Ovary (tissue), 7 donors: ENCODE measurements at regions not wholly inside any gene's neighbourhood (a gene's known extent, or its start where the extent isn't known, plus 50 kb on each side); places are given as distances from the start of the nearest gene placed in this dataset.
"Not testable (repeated sequence)": the region's sequence is repeated elsewhere in the genome, so short reads cannot be mapped to it uniquely, and the experiment has no call there.

Experiments
- DNase-seq, 5 donors: peaks; one replicate each; pipeline ENCODE4 v3.0.0-alpha.2; 2019 to 2020
- H3K27ac ChIP-seq, 2 donors: fragments of 200-600 bp; one replicate each; pipeline versions ENCODE4 v1.5.1 to v1.8.0; 2019 to 2022
- H3K27me3 ChIP-seq: fragments of 200-600 bp; one replicate; pipeline ENCODE4 v1.8.0; 2022
- H3K36me3 ChIP-seq: fragments of 200-600 bp; sonication (generic); one replicate; pipeline ENCODE4 v1.5.1; 2019
- H3K4me1 ChIP-seq: one replicate; pipeline ENCODE4 v1.8.1; 2013; ENCODE audit warnings: mild to moderate bottlenecking, moderate library complexity; ENCODE audit not compliant: insufficient read depth
- H3K4me3 ChIP-seq: fragments of 200-600 bp; sonication (generic); one replicate; pipeline ENCODE4 v1.5.1; 2017
- H3K9me3 ChIP-seq, 2 donors: fragments of 200-600 bp in 1 of 2; sonication (generic) in 1 of 2; one replicate each; pipeline versions ENCODE4 v1.5.1 to v1.8.1; 2013 to 2019; ENCODE audit warnings: mild to moderate bottlenecking in 1 of 2, moderate library complexity in 1 of 2
- EP300 ChIP-seq: sonication (generic); formaldehyde crosslinking; IDR thresholded peaks from one replicate; pipeline ENCODE4 v1.6.1; 2017; ENCODE audit warnings: antibody characterized with exemption
- POLR2A ChIP-seq: fragments of 450-650 bp; IDR thresholded peaks from one replicate; pipeline ENCODE4 v1.6.1; 2017; ENCODE audit warnings: antibody characterized with exemption, mild to moderate bottlenecking, moderate library complexity
- WGBS, 3 donors: extraction: QIAGEN DNeasy Blood & Tissue Kit in 1 of 3; methylation state at CpG; one replicate each; pipeline versions ENCODE4 v1.1.5 to v1.1.7; 2013 to 2017; 5-methylcytosine and 5-hydroxymethylcytosine counted together
- intact Hi-C, 4 donors: fragments of 100-400 bp; cut with DNase I; formaldehyde crosslinking; loops; one replicate each; pipeline versions ENCODE4 v1.11.0 to v1.15.1; 2022 to 2023
- TF ChIP-seq, protein P1 (sequence below), 3 donors: fragments of 450-650 bp in 2 of 3; fragments of 200-600 bp in 1 of 3; IDR thresholded peaks; one replicate each; pipeline versions ENCODE4 v1.5.1 to v1.8.0; 2016 to 2022; ENCODE audit warnings: antibody characterized with exemption in 3 of 3, mild to moderate bottlenecking in 1 of 3
- donor health status: DM: no; HTN: no; CAD: no; lungs with moderate emphysema.
- donor health status: DM: no; HTN: no; CAD: no.
- donor health status: Bipolar disorder and iron deficiency.
- donor health status: DM: no; HTN: no; CAD: no.
- donor health status: DM: yes; HTN: yes; CAD: no.

DNA sequence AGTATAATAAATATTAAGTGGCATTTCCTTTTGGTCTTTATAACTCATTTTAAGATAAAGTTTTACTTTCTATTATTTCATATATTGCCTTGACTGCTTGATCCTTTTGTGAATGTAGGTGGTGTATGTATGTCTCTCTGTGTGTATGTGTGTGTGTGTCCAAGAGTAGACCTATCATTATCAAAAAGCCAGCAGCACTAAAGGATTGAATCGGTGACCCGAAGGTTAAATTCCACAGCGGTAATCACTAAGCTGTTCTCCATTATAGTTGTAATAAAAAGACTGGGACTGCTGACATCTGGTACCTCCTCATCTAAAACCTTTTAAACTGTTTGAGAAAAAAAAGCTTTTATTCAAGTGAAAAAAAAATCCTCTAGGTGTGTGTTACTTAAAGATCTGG, 1014.8 kb downstream of the PCDH7 start:
- TF ChIP-seq EP300 (no peak), POLR2A (no peak)
- Histone ChIP-seq H3K27me3 (no peaks in the 10 kb centered on the region), H3K27ac (no peak overlapping the region), H3K4me3 (no peak overlapping the region), H3K4me1 (no peaks in the 10 kb centered on the region), H3K36me3 (no peaks in the 10 kb centered on the region), H3K9me3 (no peaks in the 10 kb centered on the region)
- no peak for DNase-seq
- WGBS, 3 donors, result 59 to 76% (median 74%) methylated on average over 3 of the region's 3 CpGs
- intact Hi-C loops, result no loop called here

DNA sequence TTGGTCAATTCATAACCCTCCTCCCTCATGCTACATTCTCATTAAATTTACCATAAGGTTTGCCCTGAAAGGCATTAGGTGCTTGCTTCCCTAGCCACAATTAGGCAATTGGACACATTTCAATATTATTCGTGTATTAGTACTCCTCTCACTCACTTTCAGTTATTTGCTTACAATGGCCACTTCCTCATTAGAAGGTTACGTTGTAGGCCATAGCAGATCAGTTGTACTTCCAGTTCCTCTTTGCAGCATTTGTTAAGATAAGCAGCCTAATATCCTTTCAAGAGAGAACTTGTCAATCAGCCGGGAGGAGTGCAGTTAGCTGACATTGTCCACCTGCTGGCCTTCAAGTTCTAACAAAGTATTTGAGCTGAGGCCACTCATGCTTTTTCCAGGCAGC, 1017.2 kb downstream of the PCDH7 start:
- Histone ChIP-seq H3K27me3 (no peaks in the 10 kb centered on the region), H3K27ac (no peak overlapping the region), H3K9me3 (no peaks in the 10 kb centered on the region), H3K4me3 (no peak overlapping the region), H3K36me3 (no peaks in the 10 kb centered on the region), H3K4me1 (no peaks in the 10 kb centered on the region)
- intact Hi-C loops, result no loop called here
- DNase-seq, result no peak
- TF ChIP-seq POLR2A, result no peak
- TF ChIP-seq, protein P1, sequence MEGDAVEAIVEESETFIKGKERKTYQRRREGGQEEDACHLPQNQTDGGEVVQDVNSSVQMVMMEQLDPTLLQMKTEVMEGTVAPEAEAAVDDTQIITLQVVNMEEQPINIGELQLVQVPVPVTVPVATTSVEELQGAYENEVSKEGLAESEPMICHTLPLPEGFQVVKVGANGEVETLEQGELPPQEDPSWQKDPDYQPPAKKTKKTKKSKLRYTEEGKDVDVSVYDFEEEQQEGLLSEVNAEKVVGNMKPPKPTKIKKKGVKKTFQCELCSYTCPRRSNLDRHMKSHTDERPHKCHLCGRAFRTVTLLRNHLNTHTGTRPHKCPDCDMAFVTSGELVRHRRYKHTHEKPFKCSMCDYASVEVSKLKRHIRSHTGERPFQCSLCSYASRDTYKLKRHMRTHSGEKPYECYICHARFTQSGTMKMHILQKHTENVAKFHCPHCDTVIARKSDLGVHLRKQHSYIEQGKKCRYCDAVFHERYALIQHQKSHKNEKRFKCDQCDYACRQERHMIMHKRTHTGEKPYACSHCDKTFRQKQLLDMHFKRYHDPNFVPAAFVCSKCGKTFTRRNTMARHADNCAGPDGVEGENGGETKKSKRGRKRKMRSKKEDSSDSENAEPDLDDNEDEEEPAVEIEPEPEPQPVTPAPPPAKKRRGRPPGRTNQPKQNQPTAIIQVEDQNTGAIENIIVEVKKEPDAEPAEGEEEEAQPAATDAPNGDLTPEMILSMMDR (IDR thresholded peaks at IDR 0.05), result no peak
- TF ChIP-seq EP300, result no peak
- WGBS, 3 donors, result 70 to 77% (median 75%) methylated on average over 3 of the region's 3 CpGs

DNA sequence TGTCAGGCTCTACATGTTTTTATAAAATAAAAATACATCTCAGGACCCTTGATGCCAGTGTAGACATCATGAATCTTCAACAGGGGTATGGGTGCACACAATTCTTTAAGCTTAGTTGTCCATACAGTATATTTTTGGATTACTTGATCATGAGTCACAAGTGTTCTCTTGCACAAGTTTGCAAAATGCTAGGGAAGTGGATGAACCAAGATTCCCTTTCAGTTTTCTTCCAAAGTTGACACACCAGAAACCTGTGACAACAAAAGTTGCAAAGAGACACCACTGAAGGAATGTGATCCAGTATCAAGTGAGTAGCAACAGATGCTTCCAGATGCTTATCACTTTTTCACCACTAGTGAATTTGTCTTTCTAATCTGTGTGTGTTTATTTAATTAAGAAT, 1021.2 kb downstream of the PCDH7 start:
- TF ChIP-seq EP300 (no peak), POLR2A (no peak)
- TF ChIP-seq, protein P1 (IDR thresholded peaks at IDR 0.05), result no peak
- Histone ChIP-seq H3K4me3 (no peak overlapping the region), H3K27me3 (no peaks in the 10 kb centered on the region), H3K9me3 (no peaks in the 10 kb centered on the region), H3K27ac (no peak overlapping the region), H3K36me3 (no peaks in the 10 kb centered on the region), H3K4me1 (no peaks in the 10 kb centered on the region)
- no peak for DNase-seq
- intact Hi-C loops, result no loop called here

DNA sequence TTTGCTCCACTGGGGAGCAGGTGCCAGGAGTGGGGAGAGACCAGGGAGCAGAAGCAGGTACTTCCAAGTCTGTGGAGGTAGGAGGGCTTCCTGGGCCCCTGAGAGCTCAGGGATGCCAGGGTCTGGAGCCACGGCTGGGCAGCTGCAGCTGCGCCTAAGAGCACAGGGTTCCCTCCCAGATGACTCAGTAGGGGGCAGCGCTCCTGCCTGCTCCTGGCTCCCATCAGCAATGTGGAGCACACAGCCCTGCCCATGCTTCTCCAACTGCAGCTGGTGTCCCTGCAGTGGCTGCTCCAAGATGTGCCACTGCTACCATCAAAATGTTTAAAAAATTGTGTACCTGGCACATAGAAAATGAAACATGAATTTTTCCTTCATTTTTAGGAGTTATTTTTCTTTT, 1028.2 kb downstream of the PCDH7 start:
- WGBS, 3 donors, result 86 to 93% (median 90%) methylated on average over 3 of the region's 3 CpGs
- Histone ChIP-seq H3K36me3 (no peaks in the 10 kb centered on the region), H3K27me3 (no peaks in the 10 kb centered on the region), H3K27ac (no peak overlapping the region), H3K9me3 (no peaks in the 10 kb centered on the region), H3K4me3 (no peak overlapping the region), H3K4me1 (no peaks in the 10 kb centered on the region)
- TF ChIP-seq, protein P1 (IDR thresholded peaks at IDR 0.05), result no peak
- TF ChIP-seq EP300 (no peak), POLR2A (no peak)
- intact Hi-C loops, result no loop called here
- no peak for DNase-seq

DNA sequence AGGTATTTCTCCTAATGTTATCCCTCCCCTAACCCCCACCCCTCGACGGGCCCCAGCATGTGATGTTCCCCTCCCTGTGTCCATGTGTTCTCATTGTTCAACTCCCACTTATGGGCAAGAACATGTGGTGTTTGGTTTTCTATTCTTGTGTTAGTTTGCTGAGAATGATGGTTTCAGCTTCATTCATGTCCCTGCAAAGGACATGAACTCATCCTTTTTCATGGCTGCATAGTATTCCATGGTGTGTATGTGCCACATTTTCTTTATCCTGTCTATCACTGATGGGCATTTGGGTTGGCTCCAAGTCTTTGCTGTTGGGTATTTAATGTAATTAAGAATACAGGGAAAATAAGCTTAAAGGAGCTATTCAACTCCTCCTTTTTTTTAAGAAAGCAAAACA, 1030.4 kb downstream of the PCDH7 start:
- H3K27ac ChIP-seq, H3K4me1 ChIP-seq, H3K4me3 ChIP-seq, H3K36me3 ChIP-seq, H3K9me3 ChIP-seq, DNase-seq, H3K27me3 ChIP-seq, intact Hi-C loops: not testable (repeated sequence)
- WGBS, 3 donors, result 90 to 93% (median 93%) methylated on average over 2 of the region's 2 CpGs

DNA sequence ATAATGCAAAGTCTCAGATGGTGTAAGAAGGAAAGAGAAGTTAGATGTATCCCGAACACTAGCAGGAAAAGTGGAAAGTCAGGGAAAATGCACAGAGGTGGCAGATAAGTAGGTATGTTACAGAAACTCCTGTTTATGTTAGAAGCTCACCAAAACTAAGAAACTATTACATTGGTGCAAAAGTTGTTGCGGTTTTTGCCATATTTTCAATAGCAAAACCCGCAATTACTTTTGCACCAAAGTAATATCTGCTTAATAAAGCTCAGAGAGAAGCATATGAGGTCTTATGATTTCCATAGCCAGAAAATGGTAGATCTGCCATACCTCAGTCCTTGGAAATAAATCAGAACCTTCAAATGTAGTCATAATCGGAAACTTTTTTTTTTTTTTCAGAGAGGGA, 1035.6 kb downstream of the PCDH7 start:
- no peak for DNase-seq
- H3K4me1 ChIP-seq, result no peaks in the 10 kb centered on the region
- intact Hi-C loops, result no loop called here
- no peak overlapping the region for H3K4me3 ChIP-seq
- H3K9me3 ChIP-seq, result no peaks in the 10 kb centered on the region
- WGBS, 3 donors, result 64 to 77% (median 68%) methylated on average over 4 of the region's 4 CpGs
- H3K27me3 ChIP-seq, result no peaks in the 10 kb centered on the region
- no peaks in the 10 kb centered on the region for H3K36me3 ChIP-seq
- TF ChIP-seq POLR2A (no peak), EP300 (no peak)
- TF ChIP-seq, protein P1 (IDR thresholded peaks at IDR 0.05), result no peak
- H3K27ac ChIP-seq, result no peak overlapping the region
